Adrenal gland (tissue), 5 donors: ENCODE measurements at regions not wholly inside any gene's neighbourhood (a gene's known extent, or its start where the extent isn't known, plus 50 kb on each side); places are given as distances from the start of the nearest gene placed in this dataset.

Experiments used
- CTCF ChIP-seq, 6 experiments: fragments of 450-650 bp in 4 of 6; fragments of 200-600 bp in 2 of 6; sonication (generic) in 1 of 6; IDR thresholded peaks; 1 replicate in 5 of 6; 2 replicates in 1 of 6; pipeline versions ENCODE4 v1.5.1 to v1.8.0; 2016 to 2021; ENCODE audit warnings: antibody characterized with exemption in 6 of 6, mild to moderate bottlenecking in 2 of 6, moderate library complexity in 1 of 6
- POLR2A ChIP-seq, 2 donors: fragments of 450-650 bp; IDR thresholded peaks; one replicate each; pipeline ENCODE4 v1.6.1; 2017; ENCODE audit warnings: antibody characterized with exemption in 2 of 2, mild to moderate bottlenecking in 2 of 2, moderate library complexity in 1 of 2
- donor health status: DM: no; HTN: no; CAD: no.

GRCh38 chr6:150547502-150548222 lies 52.0 kb upstream of the PLEKHG1 start:
- no peak for TF ChIP-seq CTCF (IDR thresholded peaks at IDR 0.05)
- no peak for TF ChIP-seq POLR2A (IDR thresholded peaks at IDR 0.05)
